Natural killer cell (primary cell): ENCODE measurements at regions not wholly inside any gene's neighbourhood (a gene's known extent, or its start where the extent isn't known, plus 50 kb on each side); places are given as distances from the start of the nearest gene placed in this dataset.

ENCODE experiments used
- ATAC-seq, 3 donors: fragments of 150-1000 bp in 2 of 3; fragments of 200-7000 bp in 1 of 3; cut with Tn5 transposase; 1 replicate in 1 of 3; 2 replicates in 2 of 3; pipeline ENCODE4 v1.10.0; 2021; ENCODE audit warnings: mild to moderate bottlenecking in 2 of 3, moderate library complexity in 2 of 3
- DNase-seq, 2 donors: peaks; one replicate each; pipeline versions ENCODE4 v3.0.0 to v3.0.0-alpha.2; 2013 to 2021; ENCODE audit warnings: mixed read lengths in 1 of 2
- H3K27ac ChIP-seq: one replicate; pipeline ENCODE4 v1.5.1; 2013; ENCODE audit warnings: mild to moderate bottlenecking, low read length
- H3K27me3 ChIP-seq: one replicate; pipeline ENCODE4 v1.6.1; 2013; ENCODE audit warnings: low read length; ENCODE audit not compliant: control insufficient read depth, insufficient read depth
- H3K36me3 ChIP-seq: one replicate; pipeline ENCODE4 v1.6.1; 2013; ENCODE audit warnings: low read length; ENCODE audit not compliant: control insufficient read depth, insufficient read depth
- H3K4me1 ChIP-seq: one replicate; pipeline ENCODE4 v1.6.1; 2013; ENCODE audit warnings: low read length; ENCODE audit not compliant: control insufficient read depth, insufficient read depth
- H3K4me3 ChIP-seq: one replicate; pipeline ENCODE4 v1.5.1; 2013; ENCODE audit warnings: low read length
- H3K9me3 ChIP-seq: one replicate; pipeline ENCODE4 v1.6.1; 2013; ENCODE audit warnings: low read length; ENCODE audit not compliant: control insufficient read depth, insufficient read depth
- H3K27ac Mint-ChIP-seq, 2 donors: one replicate each; pipeline ENCODE4 v1.8.0; 2022; ENCODE audit warnings: mild to moderate bottlenecking in 2 of 2, mixed read lengths in 2 of 2, moderate library complexity in 1 of 2
- H3K27me3 Mint-ChIP-seq, 2 donors: one replicate each; pipeline ENCODE4 v1.8.0; 2022; ENCODE audit warnings: low read depth in 2 of 2, mixed read lengths in 2 of 2
- H3K36me3 Mint-ChIP-seq: one replicate; pipeline ENCODE4 v1.8.0; 2022; ENCODE audit warnings: mixed read lengths
- H3K4me1 Mint-ChIP-seq, 2 donors: one replicate each; pipeline ENCODE4 v1.8.0; 2022; ENCODE audit warnings: mixed read lengths in 2 of 2
- H3K4me3 Mint-ChIP-seq: one replicate; pipeline ENCODE4 v1.8.0; 2022; ENCODE audit warnings: mild to moderate bottlenecking, moderate library complexity, mixed read lengths
- H3K9me3 Mint-ChIP-seq, 2 donors: one replicate each; pipeline ENCODE4 v1.8.0; 2022; ENCODE audit warnings: mixed read lengths in 2 of 2
- WGBS: methylation state at CpG from one replicate; pipeline ENCODE4 v1.1.7; 2013; ENCODE audit warnings: missing lambda C conversion rate; ENCODE audit not compliant: insufficient coverage; 5-methylcytosine and 5-hydroxymethylcytosine counted together
- intact Hi-C: fragments of 100-400 bp; cut with micrococcal nuclease; formaldehyde crosslinking; loops from one replicate; pipeline ENCODE4 v1.14.2; 2022
- TF ChIP-seq, protein P1 (sequence below): fragments of 200-600 bp; IDR thresholded peaks from one replicate; pipeline ENCODE4 v1.8.0; 2022; ENCODE audit warnings: antibody characterized with exemption

- no peak overlapping the region for H3K4me3 Mint-ChIP-seq
Observed at GRCh38 chr3:26106228-26106627, 316.3 kb downstream of the OXSM start.

GRCh38 chr3:26108846-26109489 lies 319.1 kb downstream of the OXSM start:
- H3K4me3 Mint-ChIP-seq = no peak overlapping the region
- TF ChIP-seq, protein P1, sequence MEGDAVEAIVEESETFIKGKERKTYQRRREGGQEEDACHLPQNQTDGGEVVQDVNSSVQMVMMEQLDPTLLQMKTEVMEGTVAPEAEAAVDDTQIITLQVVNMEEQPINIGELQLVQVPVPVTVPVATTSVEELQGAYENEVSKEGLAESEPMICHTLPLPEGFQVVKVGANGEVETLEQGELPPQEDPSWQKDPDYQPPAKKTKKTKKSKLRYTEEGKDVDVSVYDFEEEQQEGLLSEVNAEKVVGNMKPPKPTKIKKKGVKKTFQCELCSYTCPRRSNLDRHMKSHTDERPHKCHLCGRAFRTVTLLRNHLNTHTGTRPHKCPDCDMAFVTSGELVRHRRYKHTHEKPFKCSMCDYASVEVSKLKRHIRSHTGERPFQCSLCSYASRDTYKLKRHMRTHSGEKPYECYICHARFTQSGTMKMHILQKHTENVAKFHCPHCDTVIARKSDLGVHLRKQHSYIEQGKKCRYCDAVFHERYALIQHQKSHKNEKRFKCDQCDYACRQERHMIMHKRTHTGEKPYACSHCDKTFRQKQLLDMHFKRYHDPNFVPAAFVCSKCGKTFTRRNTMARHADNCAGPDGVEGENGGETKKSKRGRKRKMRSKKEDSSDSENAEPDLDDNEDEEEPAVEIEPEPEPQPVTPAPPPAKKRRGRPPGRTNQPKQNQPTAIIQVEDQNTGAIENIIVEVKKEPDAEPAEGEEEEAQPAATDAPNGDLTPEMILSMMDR = no peak
- Histone ChIP-seq H3K9me3 (no peaks in the 10 kb centered on the region), H3K4me3 (no peak overlapping the region), H3K4me1 (no peaks in the 10 kb centered on the region), H3K36me3 (no peaks in the 10 kb centered on the region), H3K27ac (no peak overlapping the region), H3K27me3 (no peaks in the 10 kb centered on the region)
- intact Hi-C loops = no loop called here
- H3K27ac Mint-ChIP-seq = no peak overlapping the region
- H3K36me3 Mint-ChIP-seq = no peaks in the 10 kb centered on the region
- no peak for ATAC-seq
- H3K4me1 Mint-ChIP-seq = no peaks in the 10 kb centered on the region
- 63% methylated on average over 2 of the region's 2 CpGs for WGBS
- no peaks in the 10 kb centered on the region for H3K27me3 Mint-ChIP-seq
- DNase-seq = no peak
- peaks cover 0 to 2% of the 10 kb centered on the region in 2 donors for H3K9me3 Mint-ChIP-seq

More at GRCh38 chr3:26106228-26106627, 316.3 kb downstream of the OXSM start:
- Mint-ChIP-seq H3K27ac (no peak overlapping the region), H3K27me3 (no peaks in the 10 kb centered on the region), H3K36me3 (no peaks in the 10 kb centered on the region), H3K4me1 (no peaks in the 10 kb centered on the region), H3K9me3 (peaks cover 1 to 3% of the 10 kb centered on the region in 2 donors)
- no peak for ATAC-seq
- intact Hi-C loops = no loop called here
- no peak for DNase-seq
- Histone ChIP-seq H3K27ac (no peak overlapping the region), H3K36me3 (no peaks in the 10 kb centered on the region), H3K4me1 (no peaks in the 10 kb centered on the region), H3K27me3 (no peaks in the 10 kb centered on the region), H3K9me3 (no peaks in the 10 kb centered on the region), H3K4me3 (no peak overlapping the region)
- TF ChIP-seq, protein P1 = no peak
- WGBS = 44% methylated on average over 2 of the region's 2 CpGs

DNA sequence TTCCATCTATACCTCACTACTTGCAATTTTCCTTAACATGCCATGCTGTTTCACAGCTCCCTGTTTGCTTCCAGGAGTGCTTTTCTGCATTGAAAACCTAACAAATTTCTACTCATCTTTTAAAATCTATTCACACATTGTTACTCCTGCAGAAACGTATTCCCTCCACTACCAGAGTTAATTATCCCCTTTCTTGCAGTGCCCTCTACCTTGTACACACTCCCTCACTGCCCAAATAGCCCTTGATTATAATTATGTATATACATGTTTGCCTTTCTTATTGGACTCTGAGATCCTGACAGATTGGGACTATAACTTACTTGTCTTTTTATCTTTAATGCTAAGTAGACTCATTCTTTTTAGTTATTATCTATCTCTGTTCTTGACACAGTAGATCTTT lies 325.0 kb downstream of the OXSM start:
- intact Hi-C loops = no loop called here
- Mint-ChIP-seq H3K27me3 (no peaks in the 10 kb centered on the region), H3K4me1 (no peaks in the 10 kb centered on the region), H3K4me3 (no peak overlapping the region), H3K9me3 (peaks cover 0 to 8% of the 10 kb centered on the region in 2 donors), H3K36me3 (no peaks in the 10 kb centered on the region), H3K27ac (no peak overlapping the region)
- Histone ChIP-seq H3K9me3 (no peaks in the 10 kb centered on the region), H3K36me3 (no peaks in the 10 kb centered on the region), H3K27me3 (no peaks in the 10 kb centered on the region), H3K4me1 (no peaks in the 10 kb centered on the region), H3K4me3 (no peak overlapping the region), H3K27ac (no peak overlapping the region)
- DNase-seq (no peak), ATAC-seq (no peak)
- 64% methylated on average over 1 of the region's 1 CpG for WGBS
- TF ChIP-seq, protein P1 = no peak

GRCh38 chr3:26118165-26118564 lies 328.3 kb downstream of the OXSM start:
- peaks cover 0 to 11% of the 10 kb centered on the region in 2 donors for H3K9me3 Mint-ChIP-seq
- Histone ChIP-seq H3K27me3 (no peaks in the 10 kb centered on the region), H3K36me3 (no peaks in the 10 kb centered on the region), H3K9me3 (no peaks in the 10 kb centered on the region), H3K27ac (no peak overlapping the region), H3K4me1 (no peaks in the 10 kb centered on the region), H3K4me3 (no peak overlapping the region)
- TF ChIP-seq, protein P1 = no peak
- H3K4me3 Mint-ChIP-seq = no peak overlapping the region
- H3K27ac Mint-ChIP-seq = no peak overlapping the region
- DNase-seq = no peak
- no peaks in the 10 kb centered on the region for H3K36me3 Mint-ChIP-seq
- 70% methylated on average over 2 of the region's 2 CpGs for WGBS
- intact Hi-C loops = no loop called here
- H3K4me1 Mint-ChIP-seq = no peaks in the 10 kb centered on the region
- no peaks in the 10 kb centered on the region for H3K27me3 Mint-ChIP-seq
- ATAC-seq = no peak
